NCI-H526 (cell line): ENCODE measurements at regions not wholly inside any gene's neighbourhood (a gene's known extent, or its start where the extent isn't known, plus 50 kb on each side); places are given as distances from the start of the nearest gene placed in this dataset.
A peak's percentile ranks its signal among the peaks of the same experiment; 100 is the strongest.
"Not testable (repeated sequence)": the region's sequence is repeated elsewhere in the genome, so short reads cannot be mapped to it uniquely, and the experiment has no call there.

Experiments
- DNase-seq, 2 experiments: peaks; one replicate each; lab custom pipeline; 2025; lab: John Stamatoyannopoulos, UW

DNA sequence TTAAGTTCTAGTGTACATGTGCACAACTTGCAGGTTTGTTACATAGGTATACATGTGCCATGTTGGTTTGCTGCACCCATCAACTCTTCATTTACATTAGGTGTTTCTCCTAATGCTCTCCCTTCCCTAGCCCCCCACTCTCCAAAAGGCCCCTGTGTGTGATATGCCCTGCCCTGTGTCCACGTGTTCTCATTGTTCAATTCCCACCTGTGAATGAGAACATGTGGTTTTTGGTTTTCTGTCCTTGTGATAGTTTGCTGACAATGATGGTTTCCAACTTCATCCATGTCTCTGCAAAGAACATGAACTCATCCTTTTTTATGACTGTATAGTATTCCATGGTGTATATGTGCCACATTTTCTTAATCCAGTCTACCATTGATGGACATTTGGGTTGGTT is 189.5 kb upstream of the TMEFF2 start:
- not testable (repeated sequence) for DNase-seq

GRCh38 chr2:192381082-192381481 is 186.3 kb upstream of the TMEFF2 start:
- DNase-seq, result no peak

GRCh38 chr2:192379736-192380135 is 185.0 kb upstream of the TMEFF2 start:
- peak in 1 of 2 experiments; percentile 2 for DNase-seq

DNA sequence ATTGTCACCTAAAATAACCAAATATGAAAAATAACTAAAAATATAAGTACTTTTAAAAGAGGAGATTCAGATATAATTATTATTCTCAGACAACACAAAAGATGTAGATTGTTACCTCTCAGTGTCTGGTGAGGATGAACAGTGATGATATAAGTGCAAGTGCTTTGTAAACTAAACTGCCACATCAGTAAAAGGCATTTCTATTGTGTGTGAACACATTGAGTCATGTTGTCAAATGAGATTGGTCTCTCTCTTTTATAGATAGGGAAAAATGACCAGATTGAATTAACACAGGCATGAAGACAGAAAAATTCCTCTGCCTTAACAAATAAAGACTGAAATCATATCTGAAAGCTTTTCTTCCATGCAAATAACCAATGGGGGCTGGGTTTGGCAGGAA is 182.4 kb upstream of the TMEFF2 start:
- DNase-seq, result peak in 1 of 2 experiments; percentile 8

DNA sequence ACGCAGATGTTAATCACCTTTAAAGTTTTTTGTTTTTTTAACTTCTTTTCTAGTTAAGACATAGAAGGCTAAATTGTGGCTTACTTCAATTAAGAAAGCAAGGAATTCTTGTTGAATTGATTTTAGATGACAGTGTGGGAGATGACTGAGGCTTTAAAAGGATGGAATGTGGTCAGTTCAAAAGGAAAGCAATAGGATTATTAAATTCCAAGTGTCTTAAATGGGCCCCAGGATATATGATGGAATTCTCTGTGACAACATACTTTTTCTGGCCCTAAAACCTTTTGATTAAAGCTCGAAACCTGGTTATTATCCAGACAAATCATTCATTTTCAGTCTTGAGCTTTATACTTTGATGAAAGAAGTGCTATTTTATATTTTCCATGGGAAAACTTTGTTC is 179.0 kb upstream of the TMEFF2 start:
- DNase-seq, result no peak

GRCh38 chr2:192373221-192373620 is 178.5 kb upstream of the TMEFF2 start:
- DNase-seq, result no peak

GRCh38 chr2:192369969-192370368 is 175.2 kb upstream of the TMEFF2 start:
- DNase-seq, result peak in 1 of 2 experiments; percentile 8

DNA sequence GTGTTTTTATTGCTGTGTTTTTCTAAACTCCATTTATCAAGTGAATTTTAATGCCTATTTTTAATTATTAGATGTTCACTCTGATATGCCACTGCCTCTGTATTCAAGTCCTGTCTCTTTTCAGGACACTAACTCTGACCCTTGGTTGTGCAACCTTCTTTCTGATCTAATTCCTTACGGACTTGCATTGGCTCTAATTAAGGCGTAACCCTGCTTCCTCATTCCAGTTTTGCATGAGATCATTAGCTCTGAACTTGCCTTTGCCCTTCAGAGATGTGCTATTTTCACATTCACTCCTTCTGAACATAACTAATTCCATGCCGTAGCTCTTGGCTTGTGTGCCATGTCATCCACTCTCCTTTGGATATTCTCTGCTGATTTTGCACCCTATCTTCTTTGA is 162.5 kb upstream of the TMEFF2 start:
- DNase-seq, result no peak

- DNase-seq, result no peak
Measured at GRCh38 chr2:192354512-192355244, 159.9 kb upstream of the TMEFF2 start.

GRCh38 chr2:192347542-192347941 is 152.8 kb upstream of the TMEFF2 start:
- no peak for DNase-seq

- DNase-seq, result no peak
Measured at GRCh38 chr2:192345287-192345686, 150.6 kb upstream of the TMEFF2 start.

- no peak for DNase-seq
Measured at GRCh38 chr2:192333642-192334041, 138.9 kb upstream of the TMEFF2 start.

DNA sequence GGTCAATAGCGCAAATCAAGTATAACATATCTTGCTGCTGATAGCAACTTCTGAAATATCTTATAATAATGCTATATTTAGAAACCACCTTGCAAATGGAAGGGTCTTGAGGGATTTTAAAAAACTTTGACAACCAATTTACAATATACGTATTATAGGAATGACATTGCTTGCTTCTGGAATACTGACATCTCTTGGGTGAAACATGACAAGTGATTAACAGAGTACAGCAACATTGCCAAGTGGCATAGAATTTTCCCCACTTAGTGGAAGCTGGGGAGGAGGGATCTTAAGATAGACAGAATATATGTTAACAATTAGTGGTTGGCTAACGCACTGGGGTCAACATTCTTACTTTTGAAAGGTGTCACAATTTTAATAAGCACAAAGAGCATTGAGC is 133.6 kb upstream of the TMEFF2 start:
- DNase-seq, result no peak

- no peak for DNase-seq
Measured at GRCh38 chr2:192327576-192327975, 132.8 kb upstream of the TMEFF2 start.

GRCh38 chr2:192315543-192315942 is 120.8 kb upstream of the TMEFF2 start:
- DNase-seq, result no peak

GRCh38 chr2:192314800-192315481 is 120.2 kb upstream of the TMEFF2 start:
- DNase-seq, result no peak

DNA sequence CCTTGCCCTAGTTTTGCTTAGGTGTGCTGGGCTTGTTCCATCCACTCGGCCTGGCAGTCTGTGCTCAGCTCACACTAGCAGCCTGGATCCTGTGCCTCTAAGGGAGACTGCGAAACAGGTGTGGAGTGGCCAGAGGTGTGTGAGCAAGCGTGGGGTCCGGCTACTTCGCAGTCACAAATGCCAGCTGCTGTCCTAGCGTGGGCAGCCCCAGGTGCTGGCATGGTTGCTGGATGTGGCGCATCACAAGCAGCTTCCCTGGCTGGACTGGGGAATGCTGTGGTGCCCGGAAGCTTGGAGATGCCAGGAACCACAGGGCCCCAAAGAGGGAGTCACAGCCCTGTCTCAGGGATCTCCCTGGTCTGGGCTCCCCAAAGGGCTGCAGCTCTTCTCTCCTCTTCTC is 119.0 kb upstream of the TMEFF2 start:
- DNase-seq, result no peak

DNA sequence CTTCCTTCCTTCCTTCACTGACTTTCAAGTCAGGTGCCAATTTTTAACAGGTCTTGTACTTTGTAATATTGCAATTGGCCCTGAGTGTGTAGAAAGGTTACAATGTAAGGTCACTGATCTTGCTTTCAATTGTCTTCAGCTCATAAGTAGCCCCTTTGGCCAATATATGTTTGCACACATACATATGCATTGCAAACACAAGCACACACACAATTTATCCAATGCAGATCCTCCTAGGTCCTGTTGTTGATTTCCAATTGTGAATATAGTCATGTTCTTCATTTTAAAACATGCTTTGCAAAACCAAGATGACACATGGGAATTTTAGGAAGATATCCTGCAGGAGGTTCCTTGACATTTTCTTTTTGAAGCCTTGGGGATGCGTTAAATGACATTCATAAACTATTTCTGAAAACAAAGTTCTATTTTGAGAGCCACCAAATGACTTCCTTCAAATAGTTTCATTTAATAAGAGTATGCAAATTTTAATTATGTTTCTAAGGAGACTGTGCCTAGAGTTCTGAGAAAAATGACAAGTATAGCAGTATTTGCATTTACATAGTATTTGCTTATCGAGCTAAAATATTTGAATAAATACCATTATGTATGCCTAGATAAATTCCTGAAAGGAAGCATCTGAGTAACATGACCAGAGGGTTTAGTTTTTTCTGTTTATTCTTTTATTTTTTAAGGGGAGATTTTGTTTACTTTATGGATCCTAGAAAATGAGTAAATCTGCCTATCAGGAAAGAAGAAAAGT is 117.1 kb upstream of the TMEFF2 start:
- DNase-seq, result peak; percentile 81 to 88

GRCh38 chr2:192307530-192307929 is 112.8 kb upstream of the TMEFF2 start:
- DNase-seq, result no peak

DNA sequence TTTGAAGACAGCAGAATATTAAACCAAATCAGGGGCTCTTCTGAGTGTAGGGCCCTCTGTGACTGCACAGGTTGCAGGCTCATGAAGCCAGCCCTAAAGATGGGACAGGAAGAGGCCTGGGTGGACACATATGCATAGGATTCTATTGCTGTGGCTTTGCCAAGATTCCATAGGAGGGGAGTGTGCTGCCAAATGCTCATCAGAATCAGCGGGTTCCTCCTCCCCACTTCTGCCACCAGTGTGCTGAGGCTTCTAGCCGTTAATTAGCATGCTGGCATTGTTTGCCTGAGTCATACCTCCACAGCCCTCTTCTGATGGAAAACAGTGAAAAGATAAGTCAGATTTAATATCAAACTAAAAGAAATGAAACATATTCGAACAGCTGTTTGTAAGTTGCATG is 103.9 kb upstream of the TMEFF2 start:
- DNase-seq, result no peak

- DNase-seq, result no peak
Measured at GRCh38 chr2:192292478-192292877, 97.7 kb upstream of the TMEFF2 start.

GRCh38 chr2:192288295-192288694 is 93.6 kb upstream of the TMEFF2 start:
- no peak for DNase-seq
